Ectodermal cell (in vitro differentiated cells): ENCODE measurements at regions not wholly inside any gene's neighbourhood (a gene's known extent, or its start where the extent isn't known, plus 50 kb on each side); places are given as distances from the start of the nearest gene placed in this dataset.

Experiments used
- H3K27ac ChIP-seq: 2 replicates; pipeline ENCODE4 v1.7.0; 2013; ENCODE audit warnings: mild to moderate bottlenecking, low read depth, low read length; ENCODE audit not compliant: insufficient read depth, poor library complexity, severe bottlenecking
- H3K27me3 ChIP-seq: 2 replicates; pipeline ENCODE4 v1.7.0; 2013; ENCODE audit warnings: mild to moderate bottlenecking, low read length; ENCODE audit not compliant: insufficient read depth, control insufficient read depth, poor library complexity, severe bottlenecking
- H3K36me3 ChIP-seq: one replicate; pipeline ENCODE4 v1.7.0; 2013; ENCODE audit warnings: low read length; ENCODE audit not compliant: control insufficient read depth, insufficient read depth
- H3K4me1 ChIP-seq: one replicate; pipeline ENCODE4 v1.7.0; 2013; ENCODE audit warnings: low read length; ENCODE audit not compliant: control insufficient read depth, insufficient read depth
- H3K4me3 ChIP-seq: 2 replicates; pipeline ENCODE4 v1.7.0; 2013; ENCODE audit warnings: low read depth, low read length, control low read depth; ENCODE audit not compliant: insufficient read depth
- H3K9me3 ChIP-seq: 2 replicates; pipeline ENCODE4 v1.7.0; 2013; ENCODE audit warnings: mild to moderate bottlenecking, low read length, moderate library complexity; ENCODE audit not compliant: control insufficient read depth
- WGBS, 2 experiments: methylation state at CpG; one replicate each; pipeline ENCODE4 v1.1.7; 2013; ENCODE audit warnings: missing lambda C conversion rate in 2 of 2; 5-methylcytosine and 5-hydroxymethylcytosine counted together

DNA sequence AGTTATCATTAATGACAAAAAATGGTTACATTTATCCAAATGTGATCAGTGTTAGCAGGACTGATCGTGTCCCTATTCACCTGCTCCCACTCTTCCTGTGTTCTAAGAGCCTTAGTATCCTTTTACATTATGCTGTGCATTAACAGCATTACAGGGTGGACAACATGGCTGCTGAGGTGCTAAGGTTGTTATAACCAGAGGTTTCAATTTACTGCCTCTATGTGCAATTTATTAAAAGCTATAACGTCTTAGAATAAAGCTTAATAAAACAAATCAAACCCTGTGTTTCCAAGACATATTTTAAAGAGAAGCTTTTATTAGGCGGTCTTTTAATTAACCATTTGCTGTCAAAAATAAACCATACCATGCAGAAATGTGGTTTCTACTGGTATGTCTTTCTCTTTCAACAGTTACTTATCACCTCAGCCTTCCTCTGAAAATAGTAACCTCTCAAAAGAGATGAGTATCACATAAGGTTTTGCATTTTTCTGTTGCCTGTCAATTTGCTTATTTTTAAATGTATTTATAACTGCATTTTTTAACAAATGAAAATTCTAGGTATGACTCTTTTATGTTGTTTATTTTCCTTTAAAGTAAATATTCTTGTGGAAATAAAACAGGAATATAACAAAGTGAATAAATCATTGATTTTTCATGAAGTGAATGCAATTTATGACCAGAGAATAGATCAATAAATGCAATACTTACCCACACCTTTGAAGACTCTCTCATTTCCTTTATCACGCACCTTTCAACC lies 849.8 kb upstream of the SORCS1 start:
- H3K4me1 ChIP-seq: no peaks in the 10 kb centered on the region
- H3K36me3 ChIP-seq: no peaks in the 10 kb centered on the region
- no peak overlapping the region for H3K27ac ChIP-seq
- 84 to 90% methylated on average over 3 to 4 of the region's 4 CpGs for WGBS, 2 experiments
- H3K4me3 ChIP-seq: no peak overlapping the region
- no peaks in the 10 kb centered on the region for H3K9me3 ChIP-seq
- H3K27me3 ChIP-seq: no peaks in the 10 kb centered on the region

DNA sequence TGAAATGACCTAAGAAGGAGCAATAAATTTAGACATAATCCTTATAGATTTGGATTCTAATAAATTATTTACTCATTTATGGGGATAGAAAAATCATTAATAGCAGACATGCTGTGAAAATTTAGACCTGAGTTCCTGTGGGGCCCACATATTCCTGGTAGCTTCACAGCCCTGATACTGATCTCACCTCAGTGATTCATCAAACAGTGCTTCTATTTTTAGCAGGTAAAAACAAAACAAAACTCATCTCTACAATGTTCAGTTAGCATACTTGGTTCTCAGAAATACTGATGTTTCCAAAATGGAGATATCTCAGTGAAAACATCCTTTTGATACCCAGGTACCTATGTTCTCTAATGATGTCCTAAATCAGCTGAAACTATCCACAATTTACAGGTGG lies 841.1 kb upstream of the SORCS1 start:
- no peaks in the 10 kb centered on the region for H3K27me3 ChIP-seq
- H3K36me3 ChIP-seq: no peaks in the 10 kb centered on the region
- no peak overlapping the region for H3K27ac ChIP-seq
- no peaks in the 10 kb centered on the region for H3K9me3 ChIP-seq
- H3K4me3 ChIP-seq: no peak overlapping the region
- no peaks in the 10 kb centered on the region for H3K4me1 ChIP-seq

DNA sequence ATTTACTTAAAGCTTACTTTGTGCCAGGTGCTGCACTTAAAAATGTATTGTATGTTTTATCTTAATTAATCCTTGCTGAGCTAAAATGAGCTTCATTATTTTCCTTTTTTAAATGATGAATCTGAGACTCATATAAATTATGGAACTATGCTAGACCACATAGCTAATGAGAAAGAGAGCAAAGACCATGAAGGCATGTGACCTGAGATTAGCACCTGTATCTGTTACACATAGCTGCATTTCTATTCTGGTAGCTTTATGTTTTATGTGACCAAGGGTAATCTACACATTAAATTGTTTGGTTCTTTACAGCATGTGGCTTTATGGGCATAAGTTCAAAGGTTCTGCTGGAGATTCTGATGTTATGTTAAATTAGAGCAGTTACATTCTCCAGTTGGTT lies 839.1 kb upstream of the SORCS1 start:
- Histone ChIP-seq H3K4me1 (no peaks in the 10 kb centered on the region), H3K27me3 (no peaks in the 10 kb centered on the region), H3K36me3 (no peaks in the 10 kb centered on the region), H3K27ac (no peak overlapping the region), H3K9me3 (no peaks in the 10 kb centered on the region), H3K4me3 (no peak overlapping the region)

DNA sequence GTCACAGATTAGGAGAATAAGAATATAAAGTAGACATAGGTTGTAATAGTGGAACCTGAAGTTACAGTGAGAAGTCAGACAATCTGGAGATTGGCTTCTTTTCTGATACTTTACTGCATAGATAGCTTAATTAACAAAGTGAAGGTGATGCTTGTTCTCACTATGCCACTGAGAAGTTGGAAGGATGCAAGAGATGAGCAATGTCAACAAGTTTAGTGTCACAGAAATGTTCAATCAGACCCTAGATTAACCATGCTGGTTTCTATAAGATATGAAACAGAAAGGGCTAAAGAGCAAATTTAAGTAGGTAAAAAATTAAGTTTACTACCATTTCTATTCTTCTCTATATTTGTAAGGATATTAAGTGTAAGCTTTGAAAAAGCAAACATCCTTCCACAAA lies 838.6 kb upstream of the SORCS1 start:
- Histone ChIP-seq H3K27me3 (no peaks in the 10 kb centered on the region), H3K4me3 (no peak overlapping the region), H3K9me3 (no peaks in the 10 kb centered on the region), H3K27ac (no peak overlapping the region), H3K36me3 (no peaks in the 10 kb centered on the region), H3K4me1 (no peaks in the 10 kb centered on the region)

DNA sequence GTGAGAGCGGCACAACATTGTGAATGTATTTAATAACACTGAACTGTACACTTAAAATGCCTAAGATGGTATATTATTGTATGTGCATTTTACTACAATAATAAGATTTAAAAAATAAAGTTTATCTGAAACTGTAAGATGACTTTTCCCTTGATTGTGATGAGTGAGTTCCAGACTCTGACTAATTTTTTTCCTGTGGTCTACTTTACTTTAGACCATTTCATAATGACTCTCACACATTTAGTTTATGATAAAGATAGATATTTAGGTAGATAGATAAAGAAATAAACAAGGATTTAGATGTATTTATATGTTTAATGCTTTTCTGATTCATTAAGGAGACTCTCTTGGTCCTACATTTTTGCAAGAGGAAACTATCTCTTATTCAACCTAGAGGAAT lies 835.9 kb upstream of the SORCS1 start:
- Histone ChIP-seq H3K4me3 (no peak overlapping the region), H3K9me3 (no peaks in the 10 kb centered on the region), H3K4me1 (no peaks in the 10 kb centered on the region), H3K27me3 (no peaks in the 10 kb centered on the region), H3K36me3 (no peaks in the 10 kb centered on the region), H3K27ac (no peak overlapping the region)
- 100% methylated on average over 1 of the region's 1 CpG; no CpG with 5 or more reads in 1 of the 2 experiments for WGBS, 2 experiments

DNA sequence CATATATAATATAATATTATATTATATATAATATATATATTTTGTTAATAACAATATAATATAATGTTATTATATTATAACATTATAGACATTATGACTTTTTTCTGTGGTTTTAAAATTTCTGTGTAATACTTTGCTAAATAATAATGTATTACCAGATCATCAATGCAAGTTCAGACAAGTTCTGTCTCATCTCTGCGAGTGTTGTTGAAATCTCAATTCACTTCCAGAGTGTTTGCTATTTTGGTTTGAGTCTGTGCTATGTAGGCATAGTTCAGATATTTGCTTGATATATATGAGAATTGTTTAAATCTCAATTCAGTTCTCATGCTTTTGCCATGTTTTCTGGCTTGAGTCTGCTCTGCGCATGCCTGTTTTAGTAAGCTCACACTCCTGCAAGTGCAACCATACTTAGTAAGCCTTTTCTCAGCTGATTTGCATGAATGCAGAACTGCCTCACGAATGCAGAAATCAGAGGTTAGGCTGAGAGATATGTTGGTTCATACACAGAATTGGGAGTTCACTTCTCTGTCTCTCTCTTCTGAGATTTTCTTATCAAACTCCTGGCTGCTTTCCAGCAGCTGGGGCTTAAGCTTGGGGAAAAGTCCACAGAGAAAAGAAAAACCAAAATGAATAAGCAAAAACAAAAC lies 830.2 kb upstream of the SORCS1 start:
- Histone ChIP-seq H3K36me3 (no peaks in the 10 kb centered on the region), H3K9me3 (no peaks in the 10 kb centered on the region), H3K27ac (no peak overlapping the region), H3K4me1 (no peaks in the 10 kb centered on the region), H3K4me3 (no peak overlapping the region), H3K27me3 (no peaks in the 10 kb centered on the region)
- WGBS, 2 experiments: 90 to 96% methylated on average over 3 of the region's 3 CpGs

DNA sequence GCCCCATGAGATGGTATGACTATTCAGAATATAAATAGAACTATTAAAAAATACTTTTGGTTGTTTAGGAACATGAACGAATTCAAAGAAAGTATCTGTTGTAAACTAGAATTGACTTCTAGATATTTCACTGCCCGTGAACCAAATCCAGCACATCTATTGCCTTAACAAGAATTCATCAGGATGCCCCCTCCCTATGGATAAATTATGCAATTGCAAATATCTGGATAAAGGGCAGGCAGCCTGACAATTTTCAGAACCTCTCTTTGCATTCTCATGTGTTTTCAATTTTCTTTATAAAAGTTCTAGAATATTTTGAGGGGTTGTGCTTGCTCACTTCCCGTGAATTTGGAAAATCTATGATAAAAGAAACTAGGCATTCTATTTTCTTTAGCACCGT lies 822.1 kb upstream of the SORCS1 start:
- H3K27ac ChIP-seq: no peak overlapping the region
- H3K36me3 ChIP-seq: no peaks in the 10 kb centered on the region
- no peak overlapping the region for H3K4me3 ChIP-seq
- no peaks in the 10 kb centered on the region for H3K9me3 ChIP-seq
- WGBS, 2 experiments: 88% methylated on average over 4 of the region's 4 CpGs; no CpG with 5 or more reads in 1 of the 2 experiments
- H3K4me1 ChIP-seq: no peaks in the 10 kb centered on the region
- no peaks in the 10 kb centered on the region for H3K27me3 ChIP-seq

DNA sequence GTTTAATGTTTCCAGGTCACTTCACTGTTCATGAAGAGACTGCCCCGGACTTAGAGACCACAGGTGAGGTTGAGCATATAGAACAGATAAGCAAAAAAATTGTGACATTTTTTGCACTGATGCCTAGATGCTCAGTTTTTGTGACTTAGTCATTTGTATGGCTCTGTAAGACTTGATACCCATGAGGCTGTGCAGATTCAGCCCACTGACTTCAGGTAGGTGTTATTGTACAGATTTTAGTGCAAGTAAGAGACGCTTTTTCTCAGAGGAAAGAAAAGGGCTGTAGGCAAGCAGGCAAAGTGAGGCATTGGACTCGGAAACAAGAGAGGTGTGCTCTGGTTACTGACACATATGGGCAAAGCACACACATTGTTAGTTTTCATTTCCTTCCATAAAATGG lies 820.1 kb upstream of the SORCS1 start:
- Histone ChIP-seq H3K4me3 (no peak overlapping the region), H3K27me3 (no peaks in the 10 kb centered on the region), H3K27ac (no peak overlapping the region), H3K9me3 (no peaks in the 10 kb centered on the region), H3K4me1 (no peaks in the 10 kb centered on the region), H3K36me3 (no peaks in the 10 kb centered on the region)
- 94 to 99% methylated on average over 3 of the region's 3 CpGs for WGBS, 2 experiments

DNA sequence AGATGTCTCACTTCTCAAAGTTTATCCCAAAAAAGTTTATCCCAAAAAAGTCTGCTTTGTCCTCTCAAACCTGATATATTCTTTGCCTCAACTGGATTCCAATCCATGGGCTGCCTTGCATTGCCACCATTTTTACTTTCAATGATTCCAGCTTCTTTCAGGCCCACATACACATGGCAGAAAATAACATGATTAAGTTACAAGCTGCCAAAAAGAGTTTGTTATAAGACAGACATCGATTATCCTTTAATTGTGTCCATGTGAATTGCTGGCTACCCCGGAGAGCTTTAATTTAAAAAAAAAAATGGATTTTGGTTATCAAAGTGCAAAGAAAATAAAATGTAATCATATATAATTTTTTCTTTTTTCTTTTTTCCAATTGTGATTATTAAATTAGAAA lies 819.6 kb upstream of the SORCS1 start:
- WGBS, 2 experiments: 100% methylated on average over 2 of the region's 2 CpGs; no CpG with 5 or more reads in 1 of the 2 experiments
- H3K4me3 ChIP-seq: no peak overlapping the region
- H3K36me3 ChIP-seq: no peaks in the 10 kb centered on the region
- no peaks in the 10 kb centered on the region for H3K9me3 ChIP-seq
- no peaks in the 10 kb centered on the region for H3K4me1 ChIP-seq
- no peak overlapping the region for H3K27ac ChIP-seq
- no peaks in the 10 kb centered on the region for H3K27me3 ChIP-seq

DNA sequence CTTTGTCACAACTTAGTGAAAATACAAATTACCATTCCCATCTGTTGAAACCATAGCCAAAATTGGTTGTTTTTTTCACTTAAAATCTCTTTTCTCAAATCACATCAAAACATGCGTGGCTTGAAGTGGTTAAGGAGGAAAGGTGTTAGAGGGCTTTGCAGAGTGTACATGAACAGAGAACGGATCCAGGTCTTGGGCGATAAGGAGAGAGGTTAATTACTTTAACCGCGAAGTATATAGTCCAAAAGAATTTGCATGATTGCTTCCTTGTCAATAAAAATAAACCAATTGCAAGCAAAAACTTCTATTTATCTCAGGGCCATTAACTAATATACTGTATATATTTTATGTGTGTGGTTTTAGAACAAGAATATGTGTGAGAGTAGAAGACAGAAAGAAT lies 813.9 kb upstream of the SORCS1 start:
- WGBS, 2 experiments: 93 to 99% methylated on average over 5 of the region's 5 CpGs
- no peak overlapping the region for H3K4me3 ChIP-seq
- no peaks in the 10 kb centered on the region for H3K27me3 ChIP-seq
- no peaks in the 10 kb centered on the region for H3K36me3 ChIP-seq
- H3K27ac ChIP-seq: no peak overlapping the region
- no peaks in the 10 kb centered on the region for H3K4me1 ChIP-seq
- H3K9me3 ChIP-seq: no peaks in the 10 kb centered on the region
